SK-N-SH (cell line): ENCODE measurements at regions not wholly inside any gene's neighbourhood (a gene's known extent, or its start where the extent isn't known, plus 50 kb on each side); places are given as distances from the start of the nearest gene placed in this dataset.
"Not testable (repeated sequence)": the region's sequence is repeated elsewhere in the genome, so short reads cannot be mapped to it uniquely, and the experiment has no call there.

Source experiments
- CTCF ChIA-PET: fragments of 300-600, 350-600 bp; formaldehyde crosslinking; extraction: SDS; loops from one replicate; lab custom pipeline; 2021; lab: Yijun Ruan, JAX
- POLR2A ChIA-PET: fragments of 350-600 bp; sonication (Branson Sonifier 250); formaldehyde crosslinking; extraction: SDS; loops from one replicate; lab custom pipeline; 2020; ENCODE audit warnings: antibody characterized with exemption, inconsistent platforms; lab: Yijun Ruan, JAX
- DNase-seq: peaks from one replicate; pipeline ENCODE4 v3.0.0; 2012
- H2AFZ ChIP-seq: fragments of 200-600 bp; sonication (generic); 2 replicates; pipeline ENCODE4 v1.8.1; 2016; ENCODE audit warnings: antibody characterized with exemption, mild to moderate bottlenecking, low read depth
- H3F3A ChIP-seq: fragments of 200-600 bp; sonication (generic); replicated peaks from 2 replicates; pipeline ENCODE3; 2016; ENCODE audit warnings: antibody characterized with exemption, mild to moderate bottlenecking; ENCODE audit not compliant: insufficient read depth
- H3K27ac ChIP-seq, 2 experiments: fragments of 200-500 bp in 1 of 2; fragments of 200-600 bp in 1 of 2; sonication (Bioruptor generic) in 1 of 2; sonication (generic), shearing (Covaris generic) in 1 of 2; 2 replicates each; pipeline versions ENCODE4 v1.5.1 to v1.6.1; 2014 to 2016; ENCODE audit warnings: low read depth in 2 of 2, inconsistent platforms in 1 of 2, low read length in 1 of 2, mild to moderate bottlenecking in 1 of 2, mixed read lengths in 1 of 2
- H3K27me3 ChIP-seq: fragments of 200-600 bp; sonication (generic), shearing (Covaris generic); 2 replicates; pipeline ENCODE4 v1.6.1; 2016; ENCODE audit warnings: mixed run types; ENCODE audit not compliant: insufficient read depth
- H3K36me3 ChIP-seq, 2 experiments: fragments of 200-500 bp in 1 of 2; fragments of 200-600 bp in 1 of 2; sonication (Bioruptor generic) in 1 of 2; sonication (generic) in 1 of 2; replicated peaks in 1 of 2; 2 replicates each; pipeline versions ENCODE3 to v1.5.1; 2014 to 2016; ENCODE audit warnings: low read length in 1 of 2, mild to moderate bottlenecking in 1 of 2; ENCODE audit not compliant: insufficient read depth in 2 of 2, control insufficient read depth in 1 of 2
- H3K4me1 ChIP-seq, 2 experiments: fragments of 200-500 bp in 1 of 2; fragments of 200-600 bp in 1 of 2; sonication (Bioruptor generic) in 1 of 2; sonication (generic), shearing (Covaris generic) in 1 of 2; 2 replicates each; pipeline versions ENCODE4 v1.5.1 to v1.6.1; 2014 to 2016; ENCODE audit warnings: low read depth in 1 of 2, low read length in 1 of 2, mixed run types in 1 of 2; ENCODE audit not compliant: insufficient read depth in 2 of 2, control insufficient read depth in 1 of 2
- H3K4me2 ChIP-seq: fragments of 200-600 bp; sonication (generic), shearing (Covaris generic); 2 replicates; pipeline ENCODE4 v1.6.1; 2017; ENCODE audit warnings: mixed run types
- H3K4me3 ChIP-seq, 2 experiments: fragments of 200-500 bp in 1 of 2; fragments of 200-600 bp in 1 of 2; sonication (Bioruptor generic) in 1 of 2; sonication (generic), shearing (Covaris generic) in 1 of 2; 2 replicates each; pipeline versions ENCODE4 v1.5.1 to v1.8.1; 2014 to 2016; ENCODE audit warnings: low read depth in 2 of 2, inconsistent platforms in 1 of 2, low read length in 1 of 2, mild to moderate bottlenecking in 1 of 2, mixed read lengths in 1 of 2, moderate library complexity in 1 of 2
- H3K79me2 ChIP-seq: fragments of 200-600 bp; sonication (generic); 2 replicates; pipeline ENCODE4 v1.8.1; 2017; ENCODE audit warnings: mild to moderate bottlenecking; ENCODE audit not compliant: insufficient read depth
- H3K9ac ChIP-seq: fragments of 200-600 bp; sonication (generic); 2 replicates; pipeline ENCODE4 v1.6.1; 2017; ENCODE audit warnings: mixed run types
- H3K9me2 ChIP-seq: fragments of 200-600 bp; sonication (generic); 2 replicates; pipeline ENCODE4 v1.6.1; 2017; ENCODE audit warnings: mixed run types
- H3K9me3 ChIP-seq: fragments of 200-600 bp; sonication (generic); 2 replicates; pipeline ENCODE4 v1.6.1; 2017; ENCODE audit warnings: mixed run types, mild to moderate bottlenecking, moderate library complexity
- H4K20me1 ChIP-seq: fragments of 200-600 bp; sonication (generic); 2 replicates; pipeline ENCODE4 v1.6.1; 2017; ENCODE audit warnings: mild to moderate bottlenecking, mixed run types; ENCODE audit not compliant: insufficient read depth
- ELF1 ChIP-seq: IDR thresholded peaks from 2 replicates; pipeline ENCODE4 v1.4.0; 2012
- EP300 ChIP-seq, 2 experiments: IDR thresholded peaks; 2 replicates each; pipeline versions ENCODE4 v1.4.0 to v1.6.1; 2012; ENCODE audit warnings: borderline replicate concordance in 1 of 2, low read depth in 1 of 2, low read length in 1 of 2
- EZH2phosphoT487 ChIP-seq: fragments of 200-600 bp; sonication (generic); IDR thresholded peaks from 2 replicates; pipeline ENCODE4 v1.6.1; 2017; ENCODE audit warnings: low read depth, mixed run types, mild to moderate bottlenecking, antibody characterized with exemption, moderate library complexity, borderline replicate concordance
- FOSL2 ChIP-seq: IDR thresholded peaks from 2 replicates; pipeline ENCODE4 v1.4.0; 2012; ENCODE audit warnings: low read depth, mild to moderate bottlenecking, moderate library complexity, borderline replicate concordance
- FOXJ3 ChIP-seq: sonication (generic); formaldehyde crosslinking; IDR thresholded peaks from 2 replicates; pipeline ENCODE4 v1.5.1; 2020; ENCODE audit warnings: mild to moderate bottlenecking, missing genetic modification reagents
- GABPA ChIP-seq: IDR thresholded peaks from 2 replicates; pipeline ENCODE4 v1.4.0; 2012; ENCODE audit warnings: low read depth, mild to moderate bottlenecking
- IRF3 ChIP-seq: fragments of 150-350 bp; IDR thresholded peaks from 2 replicates; pipeline ENCODE4 v1.6.1; 2016; ENCODE audit warnings: mild to moderate bottlenecking, low read depth, low read length
- MEF2A ChIP-seq: IDR thresholded peaks from 2 replicates; pipeline ENCODE4 v1.4.0; 2012; ENCODE audit warnings: low read depth, borderline replicate concordance
- MXI1 ChIP-seq: IDR thresholded peaks from 2 replicates; pipeline ENCODE4 v1.6.1; 2012; ENCODE audit warnings: mild to moderate bottlenecking, low read depth, low read length, improper control_type of control experiment
- NRF1 ChIP-seq: IDR thresholded peaks from 2 replicates; pipeline ENCODE4 v1.6.1; 2012; ENCODE audit warnings: low read depth, mild to moderate bottlenecking, low read length
- POLR2AphosphoS5 ChIP-seq: IDR thresholded peaks from 2 replicates; pipeline ENCODE4 v1.6.1; 2012; ENCODE audit warnings: low read depth, low read length
- RCOR1 ChIP-seq: fragments of 150-350 bp; IDR thresholded peaks from 2 replicates; pipeline ENCODE4 v1.6.1; 2017; ENCODE audit warnings: antibody characterized with exemption, low read length
- RFX5 ChIP-seq: IDR thresholded peaks from 2 replicates; pipeline ENCODE4 v1.6.1; 2012; ENCODE audit warnings: mild to moderate bottlenecking, improper control_type of control experiment, low read length
- SIN3A ChIP-seq: IDR thresholded peaks from 2 replicates; pipeline ENCODE4 v1.6.1; 2012; ENCODE audit warnings: low read depth, mild to moderate bottlenecking, low read length, moderate library complexity, borderline replicate concordance
- TAF1 ChIP-seq: IDR thresholded peaks from 2 replicates; pipeline ENCODE4 v1.6.1; 2012; ENCODE audit warnings: low read depth, mild to moderate bottlenecking, low read length, moderate library complexity, borderline replicate concordance
- TCF12 ChIP-seq: IDR thresholded peaks from 2 replicates; pipeline ENCODE4 v1.4.0; 2012
- USF1 ChIP-seq: IDR thresholded peaks from 2 replicates; pipeline ENCODE4 v1.4.0; 2012; ENCODE audit warnings: low read depth, borderline replicate concordance
- YY1 ChIP-seq: IDR thresholded peaks from 2 replicates; pipeline ENCODE4 v1.4.0; 2012; ENCODE audit warnings: low read depth, mild to moderate bottlenecking
- WGBS: methylation state at CpG from one replicate; pipeline ENCODE4 v1.1.6; 2017; ENCODE audit warnings: low lambda C conversion rate; 5-methylcytosine and 5-hydroxymethylcytosine counted together

GRCh38 chr12:124160097-124160756, 134.7 kb upstream of the RFLNA start:
- no peak overlapping the region for H3K4me3 ChIP-seq
- H3K4me1 ChIP-seq, result no peaks in the 10 kb centered on the region; a peak in 1 of 4 replicates
- H2AFZ ChIP-seq, result no peak overlapping the region
- H3K36me3 ChIP-seq, result no peaks in the 10 kb centered on the region
- H3K4me2 ChIP-seq, result no peak overlapping the region
- no peaks in the 10 kb centered on the region for H3K9me3 ChIP-seq
- POLR2A ChIA-PET, result no interaction called here
- H4K20me1 ChIP-seq, result no peaks in the 10 kb centered on the region
- DNase-seq, result no peak
- CTCF ChIA-PET, result no interaction called here
- TF ChIP-seq FOSL2 (no peak), YY1 (no peak), POLR2AphosphoS5 (no peak), MXI1 (no peak), RCOR1 (no peak), GABPA (no peak), SIN3A (no peak), EZH2phosphoT487 (no peak), ELF1 (no peak), NRF1 (no peak), IRF3 (no peak), TAF1 (no peak), TCF12 (no peak), MEF2A (no peak), EP300 (IDR thresholded peaks at IDR 0.05; ENCODE audit: borderline replicate concordance in 1 of 2, low read depth in 1 of 2, low read length in 1 of 2) (no peak), USF1 (no peak), RFX5 (no peak), FOXJ3 (CRISPR knock-in tag) (no peak)
- no peaks in the 10 kb centered on the region for H3K9me2 ChIP-seq
- H3K27ac ChIP-seq, result no peak overlapping the region
- H3K27me3 ChIP-seq, result no peaks in the 10 kb centered on the region; the same call in 1 of the 2 replicates
- no peaks in the 10 kb centered on the region for H3F3A ChIP-seq
- H3K79me2 ChIP-seq, result no peaks in the 10 kb centered on the region
- WGBS, result 56% methylated on average over 11 of the region's 11 CpGs
- no peak overlapping the region for H3K9ac ChIP-seq

- H4K20me1 ChIP-seq, H3K27ac ChIP-seq, H3K4me3 ChIP-seq, H3K4me2 ChIP-seq, H3K27me3 ChIP-seq, H3F3A ChIP-seq, H3K4me1 ChIP-seq, H3K79me2 ChIP-seq, DNase-seq, H3K36me3 ChIP-seq, POLR2A ChIA-PET, H2AFZ ChIP-seq, H3K9me3 ChIP-seq, CTCF ChIA-PET, H3K9ac ChIP-seq, H3K9me2 ChIP-seq: not testable (repeated sequence)
- 44% methylated on average over 9 of the region's 9 CpGs for WGBS
These were observed 133.5 kb upstream of the RFLNA start for GRCh38 chr12:124161402-124161801.
